ENCODE measurements at regions not wholly inside any gene's neighbourhood (a gene's known extent, or its start where the extent isn't known, plus 50 kb on each side); places are given as distances from the start of the nearest gene placed in this dataset.

DNA sequence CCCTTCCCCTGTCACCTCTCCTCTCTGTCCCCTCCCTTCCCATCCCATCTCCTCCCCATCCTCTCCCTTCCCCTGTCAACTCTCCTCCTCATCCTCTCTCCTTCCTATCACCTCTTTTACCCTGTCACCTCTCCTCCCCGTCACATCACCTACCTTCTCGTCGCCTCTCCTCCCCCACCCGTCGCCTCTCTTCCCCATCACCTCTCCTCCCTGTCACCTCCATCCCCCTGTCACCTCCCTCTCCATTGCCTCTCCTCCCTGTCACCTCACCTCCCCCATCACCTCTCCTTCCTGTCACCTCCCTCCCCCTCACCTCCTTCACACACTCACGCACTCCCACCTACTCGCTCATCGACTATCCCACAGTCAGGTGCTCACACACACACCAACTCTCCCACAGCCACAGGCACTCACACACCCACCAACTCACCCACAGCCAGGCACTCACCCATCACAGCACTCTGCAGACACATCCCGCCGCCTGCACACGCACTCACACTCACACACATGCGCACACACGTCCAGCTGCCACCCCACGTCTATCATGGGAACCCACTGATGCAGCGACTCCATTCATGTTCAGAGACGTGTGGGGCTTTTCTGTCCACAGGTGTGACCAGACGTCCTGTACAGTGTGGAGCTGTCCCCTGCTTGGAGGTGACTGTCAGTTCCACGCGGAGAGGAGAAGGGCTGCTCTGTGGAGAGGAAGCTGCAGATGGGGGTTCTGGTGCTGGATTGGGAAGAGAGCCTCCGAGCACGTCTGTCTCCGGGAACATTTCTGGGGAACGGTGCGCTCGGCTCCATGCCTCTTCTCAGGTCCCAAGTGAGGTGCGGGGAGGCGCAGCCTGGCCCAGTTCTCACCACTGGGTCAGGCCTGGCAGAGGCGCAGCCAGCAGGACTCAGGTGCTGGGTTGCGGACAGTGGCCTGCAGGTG is 184.3 kb downstream of the TTLL2 start:
- no peak for TF ChIP-seq EZH2 (IDR thresholded peaks at IDR 0.05; ENCODE audit: low read depth)
- TF ChIP-seq, protein P1, sequence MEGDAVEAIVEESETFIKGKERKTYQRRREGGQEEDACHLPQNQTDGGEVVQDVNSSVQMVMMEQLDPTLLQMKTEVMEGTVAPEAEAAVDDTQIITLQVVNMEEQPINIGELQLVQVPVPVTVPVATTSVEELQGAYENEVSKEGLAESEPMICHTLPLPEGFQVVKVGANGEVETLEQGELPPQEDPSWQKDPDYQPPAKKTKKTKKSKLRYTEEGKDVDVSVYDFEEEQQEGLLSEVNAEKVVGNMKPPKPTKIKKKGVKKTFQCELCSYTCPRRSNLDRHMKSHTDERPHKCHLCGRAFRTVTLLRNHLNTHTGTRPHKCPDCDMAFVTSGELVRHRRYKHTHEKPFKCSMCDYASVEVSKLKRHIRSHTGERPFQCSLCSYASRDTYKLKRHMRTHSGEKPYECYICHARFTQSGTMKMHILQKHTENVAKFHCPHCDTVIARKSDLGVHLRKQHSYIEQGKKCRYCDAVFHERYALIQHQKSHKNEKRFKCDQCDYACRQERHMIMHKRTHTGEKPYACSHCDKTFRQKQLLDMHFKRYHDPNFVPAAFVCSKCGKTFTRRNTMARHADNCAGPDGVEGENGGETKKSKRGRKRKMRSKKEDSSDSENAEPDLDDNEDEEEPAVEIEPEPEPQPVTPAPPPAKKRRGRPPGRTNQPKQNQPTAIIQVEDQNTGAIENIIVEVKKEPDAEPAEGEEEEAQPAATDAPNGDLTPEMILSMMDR (conservative IDR thresholded peaks at IDR 0.05): no peak

Data from PC-9 (cell line).